ENCODE measurements at regions not wholly inside any gene's neighbourhood (a gene's known extent, or its start where the extent isn't known, plus 50 kb on each side); places are given as distances from the start of the nearest gene placed in this dataset.

- no peaks in the 10 kb centered on the region for H3K36me3 ChIP-seq
- TF ChIP-seq CTCF (IDR thresholded peaks at IDR 0.05) = no peak
- no peak for TF ChIP-seq EP300 (IDR thresholded peaks at IDR 0.05)
- TF ChIP-seq POLR2AphosphoS5 (IDR thresholded peaks at IDR 0.05) = no peak
- TF ChIP-seq POLR2A (IDR thresholded peaks at IDR 0.05; ENCODE audit: low read depth) = no peak
- H3K4me1 ChIP-seq = no peaks in the 10 kb centered on the region
- no peaks in the 10 kb centered on the region for H3K27me3 ChIP-seq
- H3K4me3 ChIP-seq = no peak overlapping the region
- no peaks in the 10 kb centered on the region for H3K9me3 ChIP-seq
- H3K27ac ChIP-seq (replicated peaks in 1 of 4) = no peak overlapping the region
- DNase-seq (ENCODE audit: extremely low spot score) = no peak
- 49% methylated on average over 2 of the region's 2 CpGs for WGBS
- intact Hi-C loops (cut with DNase I) = no loop called here
Observed at GRCh38 chr5:29023541-29023940, 1985.2 kb upstream of the CDH9 start.

- Histone ChIP-seq H3K4me1 (no peaks in the 10 kb centered on the region), H3K27ac (replicated peaks in 1 of 4) (no peak overlapping the region), H3K4me3 (no peak overlapping the region), H3K36me3 (no peaks in the 10 kb centered on the region), H3K27me3 (no peaks in the 10 kb centered on the region), H3K9me3 (no peaks in the 10 kb centered on the region)
- DNase-seq (ENCODE audit: extremely low spot score) = no peak
- WGBS = 77% methylated on average over 3 of the region's 3 CpGs
- intact Hi-C loops (cut with DNase I) = no loop called here
- TF ChIP-seq POLR2AphosphoS5 (IDR thresholded peaks at IDR 0.05) (no peak), CTCF (IDR thresholded peaks at IDR 0.05) (no peak), POLR2A (IDR thresholded peaks at IDR 0.05; ENCODE audit: low read depth) (no peak), EP300 (IDR thresholded peaks at IDR 0.05) (no peak)
Observed at GRCh38 chr5:29017501-29017900, 1979.1 kb upstream of the CDH9 start.

GRCh38 chr5:29016067-29016466 lies 1977.7 kb upstream of the CDH9 start:
- TF ChIP-seq POLR2A (IDR thresholded peaks at IDR 0.05; ENCODE audit: low read depth) (no peak), POLR2AphosphoS5 (IDR thresholded peaks at IDR 0.05) (no peak), CTCF (IDR thresholded peaks at IDR 0.05) (no peak), EP300 (IDR thresholded peaks at IDR 0.05) (no peak)
- H3K27ac ChIP-seq (replicated peaks in 1 of 4) = no peak overlapping the region
- intact Hi-C loops (cut with DNase I) = no loop called here
- no peaks in the 10 kb centered on the region for H3K36me3 ChIP-seq
- no peaks in the 10 kb centered on the region for H3K9me3 ChIP-seq
- no peak for DNase-seq (ENCODE audit: extremely low spot score)
- WGBS = 56% methylated on average over 4 of the region's 4 CpGs
- H3K4me3 ChIP-seq = no peak overlapping the region
- no peaks in the 10 kb centered on the region for H3K4me1 ChIP-seq
- no peaks in the 10 kb centered on the region for H3K27me3 ChIP-seq

- no peaks in the 10 kb centered on the region for H3K27me3 ChIP-seq
- intact Hi-C loops (cut with DNase I) = no loop called here
- H3K36me3 ChIP-seq = no peaks in the 10 kb centered on the region
- H3K27ac ChIP-seq (replicated peaks in 1 of 4) = no peak overlapping the region
- H3K4me1 ChIP-seq = no peaks in the 10 kb centered on the region
- DNase-seq (ENCODE audit: extremely low spot score) = no peak
- H3K9me3 ChIP-seq = no peaks in the 10 kb centered on the region
- 82% methylated on average over 2 of the region's 2 CpGs for WGBS
- TF ChIP-seq EP300 (IDR thresholded peaks at IDR 0.05) = no peak
- TF ChIP-seq CTCF (IDR thresholded peaks at IDR 0.05) = no peak
- TF ChIP-seq POLR2AphosphoS5 (IDR thresholded peaks at IDR 0.05) = no peak
- no peak for TF ChIP-seq POLR2A (IDR thresholded peaks at IDR 0.05; ENCODE audit: low read depth)
- no peak overlapping the region for H3K4me3 ChIP-seq
Observed at GRCh38 chr5:29015523-29015922, 1977.1 kb upstream of the CDH9 start.

- Histone ChIP-seq H3K9me3 (no peaks in the 10 kb centered on the region), H3K27me3 (no peaks in the 10 kb centered on the region), H3K27ac (replicated peaks in 1 of 4) (no peak overlapping the region), H3K4me1 (no peaks in the 10 kb centered on the region), H3K4me3 (no peak overlapping the region), H3K36me3 (no peaks in the 10 kb centered on the region)
- DNase-seq (ENCODE audit: extremely low spot score) = no peak
- intact Hi-C loops (cut with DNase I) = no loop called here
- WGBS = 70% methylated on average over 3 of the region's 3 CpGs
- no peak for TF ChIP-seq CTCF (IDR thresholded peaks at IDR 0.05)
- no peak for TF ChIP-seq POLR2A (IDR thresholded peaks at IDR 0.05; ENCODE audit: low read depth)
- TF ChIP-seq EP300 (IDR thresholded peaks at IDR 0.05) = no peak
- TF ChIP-seq POLR2AphosphoS5 (IDR thresholded peaks at IDR 0.05) = no peak
Observed at GRCh38 chr5:29005386-29005785, 1967.0 kb upstream of the CDH9 start.
